IPS-15b (cell line): ENCODE measurements at regions not wholly inside any gene's neighbourhood (a gene's known extent, or its start where the extent isn't known, plus 50 kb on each side); places are given as distances from the start of the nearest gene placed in this dataset.

ENCODE experiments used
- H3K27me3 ChIP-seq: one replicate; pipeline ENCODE4 v1.6.1; 2013; ENCODE audit warnings: low read length; ENCODE audit not compliant: control insufficient read depth, insufficient read depth
- H3K36me3 ChIP-seq: one replicate; pipeline ENCODE4 v1.6.1; 2013; ENCODE audit warnings: low read length; ENCODE audit not compliant: control insufficient read depth, insufficient read depth
- H3K4me1 ChIP-seq: one replicate; pipeline ENCODE4 v1.6.1; 2013; ENCODE audit warnings: mild to moderate bottlenecking, low read length; ENCODE audit not compliant: control insufficient read depth, insufficient read depth
- H3K4me3 ChIP-seq: one replicate; pipeline ENCODE4 v1.5.1; 2013; ENCODE audit warnings: low read depth, low read length
- H3K9ac ChIP-seq: one replicate; pipeline ENCODE4 v1.6.1; 2013; ENCODE audit warnings: low read depth, mild to moderate bottlenecking, low read length
- H3K9me3 ChIP-seq: one replicate; pipeline ENCODE4 v1.6.1; 2013; ENCODE audit warnings: mild to moderate bottlenecking, low read length; ENCODE audit not compliant: control insufficient read depth, insufficient read depth

DNA sequence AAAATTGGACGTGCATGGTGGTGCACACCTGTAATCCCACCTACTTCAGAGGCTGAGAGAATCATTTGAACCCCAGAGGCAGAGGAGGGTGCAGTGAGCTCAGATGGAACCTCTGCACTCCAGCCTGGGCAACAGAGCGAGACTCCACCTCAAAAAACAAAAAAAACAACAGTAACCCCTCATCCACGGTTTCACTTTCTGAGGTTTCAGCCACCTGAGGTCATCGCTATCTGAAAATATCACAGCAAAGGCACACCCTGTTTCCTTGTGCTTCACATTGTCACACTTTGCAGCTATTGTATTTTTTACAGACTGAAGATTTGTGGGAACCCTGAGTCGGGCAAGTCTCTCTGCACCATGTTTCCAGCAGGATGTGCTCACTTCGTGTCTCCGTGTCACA is 54.1 kb upstream of the FOXQ1 start:
- Histone ChIP-seq H3K9ac (no peak overlapping the region), H3K4me1 (no peaks in the 10 kb centered on the region), H3K4me3 (no peak overlapping the region), H3K36me3 (no peaks in the 10 kb centered on the region), H3K27me3 (no peaks in the 10 kb centered on the region), H3K9me3 (no peaks in the 10 kb centered on the region)

DNA sequence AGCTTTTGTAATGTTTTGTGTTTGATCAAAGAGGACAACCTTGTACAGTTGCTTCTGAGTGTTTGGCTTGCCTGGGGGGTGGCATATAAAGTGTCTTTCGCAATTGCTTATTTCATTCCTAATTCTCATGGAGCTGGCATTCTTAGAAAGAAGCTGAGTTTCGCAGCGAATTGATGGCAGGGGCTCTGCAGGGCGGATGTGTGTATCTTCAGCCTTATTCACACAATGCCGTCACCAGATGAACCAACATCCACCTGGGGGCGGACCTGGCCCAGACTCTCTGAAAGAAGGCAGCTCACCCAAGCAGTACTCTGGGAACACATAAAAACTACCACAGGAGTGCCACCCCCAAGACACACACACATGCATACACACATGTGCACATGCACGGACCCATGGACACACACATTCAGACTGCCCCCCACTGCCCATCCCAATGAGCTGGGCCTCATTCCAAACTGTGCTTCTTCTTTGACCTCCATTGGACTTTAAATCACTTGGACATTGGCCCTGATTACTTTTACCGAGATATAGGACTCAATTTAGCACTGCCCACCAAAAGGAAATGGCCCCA is 55.4 kb upstream of the FOXQ1 start:
- no peaks in the 10 kb centered on the region for H3K4me1 ChIP-seq
- H3K36me3 ChIP-seq: no peaks in the 10 kb centered on the region
- H3K9ac ChIP-seq: no peak overlapping the region
- no peaks in the 10 kb centered on the region for H3K27me3 ChIP-seq
- H3K9me3 ChIP-seq: no peaks in the 10 kb centered on the region
- H3K4me3 ChIP-seq: no peak overlapping the region

DNA sequence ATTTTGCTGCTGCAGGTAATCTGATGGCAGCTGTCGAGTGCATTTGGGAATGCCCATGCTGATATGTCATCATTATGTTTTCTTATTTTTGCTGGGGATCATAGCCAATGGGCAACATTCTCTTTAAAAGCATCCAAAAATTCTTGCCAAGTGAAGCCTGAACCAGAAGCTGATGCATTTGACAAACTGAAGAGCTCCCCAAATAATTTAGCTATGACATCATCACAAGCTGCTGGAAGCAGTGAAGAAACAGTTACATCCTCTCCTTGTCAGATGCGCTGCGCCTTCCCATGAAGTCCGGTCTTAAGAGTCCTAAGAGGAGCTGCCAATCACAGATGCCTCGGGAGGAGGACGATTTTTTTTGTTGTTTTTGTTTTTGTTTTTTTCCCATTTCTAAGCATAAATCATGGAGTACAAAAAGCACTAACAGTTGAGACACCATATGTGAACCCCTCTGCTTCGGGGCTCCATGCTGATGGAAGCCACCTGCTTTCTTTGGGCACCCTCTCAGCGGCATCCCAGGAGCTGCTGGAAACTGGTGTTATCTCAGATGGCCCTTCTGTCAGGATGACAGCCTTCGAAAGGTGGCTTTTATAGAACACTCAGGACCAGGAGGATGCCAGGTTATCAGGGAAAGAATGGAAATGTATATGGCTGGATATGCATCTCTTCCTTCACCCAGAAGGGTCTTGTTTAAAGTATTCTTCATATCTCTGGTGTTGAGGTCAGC is 56.1 kb upstream of the FOXQ1 start:
- Histone ChIP-seq H3K9ac (no peak overlapping the region), H3K4me3 (no peak overlapping the region), H3K4me1 (no peaks in the 10 kb centered on the region), H3K27me3 (no peaks in the 10 kb centered on the region), H3K9me3 (no peaks in the 10 kb centered on the region), H3K36me3 (no peaks in the 10 kb centered on the region)

DNA sequence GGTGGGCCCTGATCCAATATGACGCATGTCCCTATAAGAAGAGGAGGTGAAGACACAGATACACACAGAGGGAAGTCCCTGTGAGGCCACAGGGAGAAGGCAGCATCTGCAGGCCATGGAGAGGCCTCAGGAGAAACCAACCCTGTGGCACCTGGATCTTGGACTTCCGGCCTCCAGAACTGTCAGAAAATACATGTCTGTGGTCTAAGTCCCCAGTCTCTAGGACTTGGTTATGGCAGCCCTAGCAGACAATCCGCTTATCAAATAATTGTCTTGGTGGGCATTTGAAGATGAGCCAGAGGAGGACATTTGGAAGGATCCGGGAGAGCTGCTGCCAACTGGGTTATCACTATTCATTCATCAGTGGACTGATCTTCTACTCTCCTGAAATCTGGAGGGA is 57.6 kb upstream of the FOXQ1 start:
- H3K36me3 ChIP-seq: no peaks in the 10 kb centered on the region
- H3K4me3 ChIP-seq: no peak overlapping the region
- no peak overlapping the region for H3K9ac ChIP-seq
- no peaks in the 10 kb centered on the region for H3K9me3 ChIP-seq
- H3K27me3 ChIP-seq: no peaks in the 10 kb centered on the region
- H3K4me1 ChIP-seq: no peaks in the 10 kb centered on the region

DNA sequence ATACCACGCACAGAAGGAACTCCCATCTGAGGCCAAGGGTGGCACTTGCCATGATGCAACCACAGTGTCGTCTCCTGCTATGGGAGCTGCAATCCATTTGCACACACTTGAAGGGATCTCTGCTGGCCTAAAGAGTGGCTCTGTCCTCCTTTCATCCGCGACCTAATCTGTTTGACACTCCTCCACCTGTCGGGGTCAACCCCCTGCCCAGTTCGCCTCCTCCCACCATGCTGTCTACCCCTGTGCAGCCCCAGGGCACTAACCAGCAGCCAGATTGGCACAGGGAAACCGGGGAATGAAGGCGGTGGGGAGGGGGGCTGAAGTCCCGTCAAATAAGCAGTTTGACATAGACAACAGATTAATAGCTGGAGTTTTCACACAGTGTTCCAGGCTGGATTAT is 58.1 kb upstream of the FOXQ1 start:
- no peaks in the 10 kb centered on the region for H3K36me3 ChIP-seq
- H3K4me3 ChIP-seq: no peak overlapping the region
- H3K4me1 ChIP-seq: no peaks in the 10 kb centered on the region
- H3K9me3 ChIP-seq: no peaks in the 10 kb centered on the region
- H3K27me3 ChIP-seq: no peaks in the 10 kb centered on the region
- H3K9ac ChIP-seq: no peak overlapping the region

DNA sequence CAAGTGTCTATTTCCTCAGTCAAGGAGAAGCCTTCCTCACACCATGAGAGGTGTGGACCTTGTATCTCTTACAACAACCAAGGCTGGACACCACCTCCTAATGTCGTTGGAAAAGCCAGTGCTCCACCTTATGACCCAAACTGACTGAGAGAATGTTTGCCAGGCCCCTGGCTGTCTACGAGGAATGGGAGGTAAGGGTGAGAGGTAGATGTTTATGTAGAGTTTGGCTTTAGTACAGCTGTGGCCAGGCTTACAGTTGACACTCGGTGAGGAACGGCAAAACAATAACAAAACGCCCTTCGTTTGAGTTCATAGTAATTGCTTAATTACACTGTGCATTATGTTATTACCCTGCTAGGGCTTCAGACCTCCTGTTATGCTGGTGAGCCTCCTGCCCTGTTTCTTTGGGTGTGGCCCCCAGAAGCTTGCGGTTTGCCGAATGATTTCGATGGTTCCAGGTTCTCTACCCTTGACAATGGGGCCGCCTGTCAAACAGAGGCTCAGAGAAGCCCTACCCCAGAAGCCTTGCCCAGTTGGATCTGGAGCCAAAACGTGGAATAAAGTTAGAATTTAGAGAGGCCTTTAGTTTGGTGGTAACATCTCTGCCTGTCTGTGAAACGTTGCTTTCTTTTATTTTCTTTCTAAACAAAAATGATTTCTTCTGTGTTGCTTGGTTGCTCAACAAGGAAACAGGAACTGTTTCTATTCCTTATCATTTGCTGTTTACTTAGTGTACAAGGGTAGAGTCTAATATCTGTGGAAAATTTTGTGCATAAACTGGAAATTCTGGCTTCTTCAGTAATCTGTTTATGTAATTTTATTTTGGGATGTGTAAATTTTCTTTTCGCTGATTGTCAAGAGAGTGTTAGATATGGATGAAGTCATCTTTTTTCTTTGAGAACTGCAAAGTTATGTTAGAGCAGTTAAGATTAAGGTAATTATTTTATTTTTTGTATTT is 60.4 kb upstream of the FOXQ1 start:
- no peaks in the 10 kb centered on the region for H3K9me3 ChIP-seq
- no peaks in the 10 kb centered on the region for H3K4me1 ChIP-seq

DNA sequence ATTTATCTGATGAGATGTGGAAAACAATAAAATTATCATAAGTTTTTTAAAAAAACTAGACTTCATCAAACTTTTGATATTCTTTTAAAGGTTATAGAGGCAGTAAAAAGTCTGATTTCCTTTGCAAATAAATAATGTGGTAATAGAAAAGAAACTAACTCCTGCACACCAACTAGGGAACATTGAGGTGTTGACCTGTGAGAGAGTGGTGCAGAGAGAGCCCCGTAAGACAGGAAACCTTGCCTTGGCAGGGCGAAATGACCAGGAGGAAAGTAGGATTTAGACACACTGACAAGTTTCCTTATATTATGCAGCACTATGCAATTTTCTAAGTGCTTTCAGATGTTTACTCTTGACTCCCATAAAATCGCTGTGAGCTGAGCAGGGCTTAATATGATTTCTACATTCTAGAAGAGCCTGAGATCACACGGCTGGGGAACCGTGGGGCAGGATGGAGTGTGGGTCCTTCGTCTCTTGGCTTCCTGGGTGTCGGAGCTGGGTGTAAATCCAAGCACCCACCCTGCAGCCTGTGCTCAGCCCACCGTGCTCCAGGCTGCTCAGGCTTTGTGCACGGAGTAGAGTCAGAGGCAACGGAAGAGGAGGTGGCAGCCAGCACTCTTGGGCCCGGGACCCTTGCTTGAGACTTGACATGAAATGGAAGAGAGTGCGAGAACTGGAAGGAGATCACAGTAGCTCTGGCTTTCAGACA is 61.3 kb upstream of the FOXQ1 start:
- no peak overlapping the region for H3K4me3 ChIP-seq
- no peak overlapping the region for H3K9ac ChIP-seq
- H3K36me3 ChIP-seq: no peaks in the 10 kb centered on the region
- H3K4me1 ChIP-seq: no peaks in the 10 kb centered on the region
- H3K9me3 ChIP-seq: no peaks in the 10 kb centered on the region
- no peaks in the 10 kb centered on the region for H3K27me3 ChIP-seq

More for the DNA sequence above, 60.4 kb upstream of the FOXQ1 start:
- no peak overlapping the region for H3K9ac ChIP-seq
- no peak overlapping the region for H3K4me3 ChIP-seq
- no peaks in the 10 kb centered on the region for H3K36me3 ChIP-seq
- H3K27me3 ChIP-seq: no peaks in the 10 kb centered on the region

DNA sequence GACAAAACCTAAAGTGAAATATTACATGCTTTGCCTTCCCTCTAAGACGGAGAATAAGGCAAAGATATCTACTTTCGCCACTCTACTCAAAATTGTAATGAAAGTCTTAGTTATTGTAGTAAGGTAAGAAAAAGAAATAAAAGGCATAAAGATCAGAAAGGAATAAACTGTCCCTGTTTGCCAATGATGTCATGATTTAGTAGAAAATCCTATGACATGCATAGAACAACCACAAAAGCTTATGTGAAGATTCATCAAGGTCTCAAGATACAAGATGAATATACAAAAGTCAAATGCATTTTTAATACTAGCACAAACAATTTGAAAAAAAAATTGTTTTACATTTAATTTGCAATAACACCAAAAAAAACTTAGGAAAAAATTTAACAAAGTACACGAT is 64.0 kb upstream of the FOXQ1 start:
- H3K36me3 ChIP-seq: no peaks in the 10 kb centered on the region
- no peaks in the 10 kb centered on the region for H3K9me3 ChIP-seq
- no peak overlapping the region for H3K4me3 ChIP-seq
- no peak overlapping the region for H3K9ac ChIP-seq
- no peaks in the 10 kb centered on the region for H3K4me1 ChIP-seq
- no peaks in the 10 kb centered on the region for H3K27me3 ChIP-seq

DNA sequence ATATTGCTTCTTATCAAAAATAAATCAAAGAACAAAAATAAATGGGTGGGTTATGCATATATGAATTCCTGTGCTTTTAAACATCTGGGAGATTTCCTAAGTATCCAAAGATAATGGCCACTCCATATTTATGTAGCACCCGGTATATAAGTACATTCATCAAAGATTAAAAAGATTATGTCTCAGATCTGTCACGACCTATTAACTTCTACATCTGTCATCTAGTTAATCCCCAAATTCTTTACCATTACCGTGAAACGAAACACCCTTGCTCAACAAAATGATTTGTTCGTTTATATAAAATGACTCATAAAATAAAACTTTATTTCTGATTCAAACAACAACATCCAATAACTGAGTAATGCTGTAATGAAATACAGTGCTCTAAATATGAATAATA is 64.8 kb upstream of the FOXQ1 start:
- H3K36me3 ChIP-seq: no peaks in the 10 kb centered on the region
- H3K9ac ChIP-seq: no peak overlapping the region
- no peaks in the 10 kb centered on the region for H3K4me1 ChIP-seq
- no peaks in the 10 kb centered on the region for H3K27me3 ChIP-seq
- no peaks in the 10 kb centered on the region for H3K9me3 ChIP-seq
- H3K4me3 ChIP-seq: no peak overlapping the region

DNA sequence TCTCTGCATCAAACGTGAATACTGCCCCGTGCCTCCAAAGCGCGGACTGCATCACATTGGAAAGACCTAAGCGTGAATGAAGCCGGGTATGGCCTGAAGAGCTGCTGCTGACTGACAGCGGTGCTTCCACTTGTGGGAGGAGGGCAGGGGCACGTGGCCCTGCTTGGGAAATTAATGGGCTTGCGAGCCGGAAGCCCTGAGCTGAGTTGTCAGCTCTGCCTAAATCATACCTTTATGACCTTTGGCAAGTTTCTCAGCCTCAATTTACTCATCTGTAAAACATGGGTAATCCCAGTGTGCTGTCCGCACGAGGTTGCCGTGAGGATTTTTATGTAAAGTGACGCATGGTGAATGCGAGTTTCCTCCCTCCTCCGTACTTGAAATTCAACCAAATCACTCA is 67.0 kb upstream of the FOXQ1 start:
- H3K9me3 ChIP-seq: no peaks in the 10 kb centered on the region
- no peaks in the 10 kb centered on the region for H3K27me3 ChIP-seq
- H3K36me3 ChIP-seq: no peaks in the 10 kb centered on the region
- no peak overlapping the region for H3K4me3 ChIP-seq
- no peak overlapping the region for H3K9ac ChIP-seq
- no peaks in the 10 kb centered on the region for H3K4me1 ChIP-seq

DNA sequence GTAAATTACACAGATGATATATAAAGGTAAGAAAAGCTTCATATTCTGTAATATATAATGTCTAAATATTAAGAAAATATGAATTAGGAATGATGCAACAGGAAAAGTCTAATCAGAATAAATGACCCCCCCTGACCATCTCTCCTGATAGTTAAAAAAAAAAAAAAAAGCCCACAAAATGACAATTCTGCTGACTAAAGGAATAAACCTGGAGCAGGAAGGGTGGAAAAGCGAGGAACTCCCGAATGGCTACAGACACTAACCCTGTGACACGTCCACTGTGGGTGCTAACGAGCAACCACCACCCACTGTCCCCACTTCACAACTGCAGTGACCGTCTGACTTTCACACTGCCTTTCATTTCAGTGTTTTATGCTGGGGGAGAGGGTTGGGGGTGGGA is 67.6 kb upstream of the FOXQ1 start:
- Histone ChIP-seq H3K9me3 (no peaks in the 10 kb centered on the region), H3K4me1 (no peaks in the 10 kb centered on the region), H3K9ac (no peak overlapping the region), H3K36me3 (no peaks in the 10 kb centered on the region), H3K4me3 (no peak overlapping the region), H3K27me3 (no peaks in the 10 kb centered on the region)
